ENCODE measurements at regions not wholly inside any gene's neighbourhood (a gene's known extent, or its start where the extent isn't known, plus 50 kb on each side); places are given as distances from the start of the nearest gene placed in this dataset.
"Not testable (repeated sequence)": the region's sequence is repeated elsewhere in the genome, so short reads cannot be mapped to it uniquely, and the experiment has no call there.

- Histone ChIP-seq H3K9me3 (no peaks in the 10 kb centered on the region), H3K4me1 (no peaks in the 10 kb centered on the region), H3K4me3 (no peak overlapping the region), H3K27me3 (peaks cover 0 to 9% of the 10 kb centered on the region in 2 donors), H3K27ac (no peak overlapping the region), H3K36me3 (no peaks in the 10 kb centered on the region)
- DNase-seq (peak in 1 of 4 donors; percentile 53), ATAC-seq (no peak)
- TF ChIP-seq CTCF (IDR thresholded peaks at IDR 0.05): no peak
- intact Hi-C loops (cut with DNase I): no loop called here
Measured at GRCh38 chr11:112697391-112698178, 263.6 kb upstream of the NCAM1 start.

- H3K4me1 ChIP-seq: no peaks in the 10 kb centered on the region
- intact Hi-C loops (cut with DNase I): no loop called here
- DNase-seq (no peak), ATAC-seq (no peak)
- no peak overlapping the region for H3K4me3 ChIP-seq
- no peak overlapping the region for H3K27ac ChIP-seq
- H3K9me3 ChIP-seq: peaks cover 0 to 6% of the 10 kb centered on the region in 2 donors
- H3K36me3 ChIP-seq: no peaks in the 10 kb centered on the region
- H3K27me3 ChIP-seq: no peaks in the 10 kb centered on the region
- no peak for TF ChIP-seq CTCF (IDR thresholded peaks at IDR 0.05)
Measured at GRCh38 chr11:112705148-112705547, 256.1 kb upstream of the NCAM1 start.

DNA sequence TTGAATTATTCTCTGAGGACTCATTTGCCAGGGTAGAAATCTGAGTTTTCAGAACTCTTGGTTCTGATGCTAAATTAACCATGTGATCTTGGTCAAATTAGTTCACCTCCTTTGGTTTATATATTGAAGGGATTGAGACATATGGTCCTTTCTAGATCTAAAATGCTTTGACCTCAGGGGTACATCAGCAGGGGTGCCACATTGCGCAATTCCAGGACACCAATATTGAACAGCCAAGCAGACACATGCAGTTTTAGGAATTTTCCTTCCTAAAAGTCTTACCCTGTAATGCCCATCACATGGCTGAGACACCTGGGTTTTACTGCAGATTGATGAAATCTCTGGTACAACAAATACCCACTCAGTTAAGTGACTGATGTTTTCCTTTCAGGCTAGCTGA, 254.4 kb upstream of the NCAM1 start:
- no peaks in the 10 kb centered on the region for H3K4me1 ChIP-seq
- peaks cover 0 to 6% of the 10 kb centered on the region in 2 donors for H3K9me3 ChIP-seq
- TF ChIP-seq CTCF (IDR thresholded peaks at IDR 0.05): no peak
- DNase-seq (no peak), ATAC-seq (no peak)
- no peak overlapping the region for H3K4me3 ChIP-seq
- intact Hi-C loops (cut with DNase I): no loop called here
- H3K27ac ChIP-seq: no peak overlapping the region
- no peaks in the 10 kb centered on the region for H3K36me3 ChIP-seq
- no peaks in the 10 kb centered on the region for H3K27me3 ChIP-seq

GRCh38 chr11:112714340-112714739, 246.9 kb upstream of the NCAM1 start:
- ATAC-seq; H3K4me3 ChIP-seq; DNase-seq; H3K27me3 ChIP-seq; intact Hi-C loops (cut with DNase I); H3K27ac ChIP-seq; H3K36me3 ChIP-seq; H3K9me3 ChIP-seq; H3K4me1 ChIP-seq: not testable (repeated sequence)

GRCh38 chr11:112715056-112715455, 246.2 kb upstream of the NCAM1 start:
- H3K27ac ChIP-seq: no peak overlapping the region
- H3K9me3 ChIP-seq: no peaks in the 10 kb centered on the region
- H3K4me3 ChIP-seq: no peak overlapping the region
- intact Hi-C loops (cut with DNase I): no loop called here
- TF ChIP-seq CTCF (IDR thresholded peaks at IDR 0.05): no peak
- H3K4me1 ChIP-seq: no peaks in the 10 kb centered on the region
- H3K27me3 ChIP-seq: no peaks in the 10 kb centered on the region
- no peaks in the 10 kb centered on the region for H3K36me3 ChIP-seq
- DNase-seq (no peak), ATAC-seq (no peak)

DNA sequence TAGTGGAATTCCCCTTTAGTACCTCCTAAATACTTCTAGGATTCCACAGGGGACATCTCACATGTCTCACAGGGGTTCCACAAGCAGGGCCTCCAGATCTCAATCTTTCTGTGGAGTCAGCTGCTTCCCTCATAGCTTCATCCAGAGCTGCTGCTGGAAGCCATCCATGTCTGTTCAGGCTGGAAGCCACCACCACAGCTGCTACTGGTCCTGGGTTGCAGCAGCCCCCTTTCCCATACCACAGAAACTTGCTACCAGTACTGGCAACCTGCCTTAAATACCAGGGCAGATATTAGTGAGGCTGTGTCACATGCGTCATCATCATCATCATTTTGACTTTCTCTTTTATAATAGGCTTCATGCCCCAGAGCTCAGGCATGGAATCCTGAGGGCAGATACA, 242.7 kb upstream of the NCAM1 start:
- intact Hi-C loops (cut with DNase I): no loop called here
- no peaks in the 10 kb centered on the region for H3K9me3 ChIP-seq
- no peak overlapping the region for H3K4me3 ChIP-seq
- no peak overlapping the region for H3K27ac ChIP-seq
- peaks cover 0 to 11% of the 10 kb centered on the region in 2 donors for H3K27me3 ChIP-seq
- DNase-seq (no peak), ATAC-seq (no peak)
- H3K4me1 ChIP-seq: no peaks in the 10 kb centered on the region
- H3K36me3 ChIP-seq: no peaks in the 10 kb centered on the region
- no peak for TF ChIP-seq CTCF (IDR thresholded peaks at IDR 0.05)
